ENCODE measurements at regions not wholly inside any gene's neighbourhood (a gene's known extent, or its start where the extent isn't known, plus 50 kb on each side); places are given as distances from the start of the nearest gene placed in this dataset.
"Not testable (repeated sequence)": the region's sequence is repeated elsewhere in the genome, so short reads cannot be mapped to it uniquely, and the experiment has no call there.

DNA sequence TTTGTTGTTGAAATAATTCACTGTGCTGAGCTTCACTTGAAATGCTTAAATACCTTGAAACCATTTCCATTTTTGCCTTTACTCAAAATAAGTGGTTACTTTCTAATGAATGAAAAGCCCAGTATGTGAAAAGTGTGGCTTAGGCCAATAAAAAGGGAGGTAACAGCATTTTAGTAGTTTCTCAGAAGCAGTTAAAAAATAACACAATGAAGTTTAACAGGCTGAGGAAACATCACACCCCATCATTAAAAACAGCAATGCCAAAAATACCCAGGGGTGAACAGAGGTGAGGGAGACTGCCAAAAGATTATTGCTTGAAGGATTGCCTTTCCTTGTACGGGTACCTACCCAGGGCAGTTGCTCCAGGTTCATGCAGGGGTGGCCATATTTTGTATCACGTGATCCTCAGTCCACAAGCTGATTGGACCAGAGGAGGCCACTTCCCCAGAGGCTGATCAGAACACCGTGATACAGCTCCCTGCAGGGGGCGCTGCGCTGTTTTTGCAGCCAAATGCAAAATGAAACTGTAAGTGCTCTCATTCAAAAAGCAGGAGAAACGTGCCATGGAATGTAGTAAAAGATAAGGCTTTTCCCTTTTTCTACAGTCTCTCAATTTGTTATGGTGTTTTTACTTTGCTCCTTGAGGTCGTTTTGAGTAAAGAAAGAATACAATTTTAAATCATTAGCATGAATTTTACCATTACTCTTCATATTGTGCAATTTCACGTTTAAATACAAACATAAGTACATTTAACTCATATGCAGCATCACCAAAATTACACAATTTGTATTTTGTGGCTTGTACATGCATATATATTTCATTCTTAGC is 70.2 kb upstream of the SH3BP4 start:
- WGBS, 2 donors, result 35 to 47% methylated on average over 8 of the region's 8 CpGs
- Histone ChIP-seq H3K27ac (no peak overlapping the region), H3K9me3 (no peaks in the 10 kb centered on the region), H3K27me3 (no peaks in the 10 kb centered on the region), H3K36me3 (no peaks in the 10 kb centered on the region), H3K4me1 (peaks cover 0 to 16% (median 0%) of the 10 kb centered on the region in 4 donors), H3K4me3 (no peak overlapping the region)
- peak; percentile 63 to 64 for DNase-seq (ENCODE audit: low spot score in 2 of 2)
- TF ChIP-seq, protein P1, sequence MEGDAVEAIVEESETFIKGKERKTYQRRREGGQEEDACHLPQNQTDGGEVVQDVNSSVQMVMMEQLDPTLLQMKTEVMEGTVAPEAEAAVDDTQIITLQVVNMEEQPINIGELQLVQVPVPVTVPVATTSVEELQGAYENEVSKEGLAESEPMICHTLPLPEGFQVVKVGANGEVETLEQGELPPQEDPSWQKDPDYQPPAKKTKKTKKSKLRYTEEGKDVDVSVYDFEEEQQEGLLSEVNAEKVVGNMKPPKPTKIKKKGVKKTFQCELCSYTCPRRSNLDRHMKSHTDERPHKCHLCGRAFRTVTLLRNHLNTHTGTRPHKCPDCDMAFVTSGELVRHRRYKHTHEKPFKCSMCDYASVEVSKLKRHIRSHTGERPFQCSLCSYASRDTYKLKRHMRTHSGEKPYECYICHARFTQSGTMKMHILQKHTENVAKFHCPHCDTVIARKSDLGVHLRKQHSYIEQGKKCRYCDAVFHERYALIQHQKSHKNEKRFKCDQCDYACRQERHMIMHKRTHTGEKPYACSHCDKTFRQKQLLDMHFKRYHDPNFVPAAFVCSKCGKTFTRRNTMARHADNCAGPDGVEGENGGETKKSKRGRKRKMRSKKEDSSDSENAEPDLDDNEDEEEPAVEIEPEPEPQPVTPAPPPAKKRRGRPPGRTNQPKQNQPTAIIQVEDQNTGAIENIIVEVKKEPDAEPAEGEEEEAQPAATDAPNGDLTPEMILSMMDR (IDR thresholded peaks at IDR 0.05), result peak; percentile 35 to 61 (median 51)
- TF ChIP-seq POLR2A (IDR thresholded peaks at IDR 0.05) (no peak), EP300 (IDR thresholded peaks at IDR 0.05) (no peak)

DNA sequence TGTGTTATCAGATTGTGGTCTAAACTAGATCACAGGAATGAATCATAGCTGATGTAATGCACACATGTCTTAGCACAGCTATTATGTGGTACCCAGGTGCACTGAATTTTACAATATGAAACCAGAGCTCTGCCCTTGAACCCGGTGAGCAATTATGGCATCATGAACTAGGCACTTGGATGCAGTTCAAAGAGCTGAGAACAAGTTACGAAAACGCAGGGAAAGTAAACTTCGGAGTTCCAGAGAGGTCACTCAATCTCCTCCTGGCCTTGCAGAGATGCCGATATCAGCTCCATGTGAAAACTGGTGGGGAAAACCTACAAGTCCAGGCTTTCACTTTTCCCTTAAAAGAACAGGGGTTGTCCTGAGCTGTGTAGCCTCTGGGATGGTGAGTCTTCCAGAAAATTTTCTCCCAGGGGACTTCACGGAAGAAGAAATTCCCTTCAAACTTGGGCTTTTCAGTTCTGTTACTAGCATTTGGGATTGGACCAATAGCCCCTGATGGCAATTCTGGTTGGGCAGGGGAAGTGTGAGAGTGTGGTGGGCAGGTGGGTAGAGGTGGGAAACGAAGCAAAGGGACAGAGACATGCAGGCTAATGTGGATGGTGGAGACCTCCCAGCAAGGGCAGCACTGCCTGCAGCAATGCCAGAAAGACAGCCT is 71.1 kb upstream of the SH3BP4 start:
- Histone ChIP-seq H3K4me3 (no peak overlapping the region), H3K27ac (no peak overlapping the region), H3K27me3 (no peaks in the 10 kb centered on the region), H3K9me3 (no peaks in the 10 kb centered on the region), H3K4me1 (peaks cover 0 to 16% (median 0%) of the 10 kb centered on the region in 4 donors), H3K36me3 (no peaks in the 10 kb centered on the region)
- DNase-seq (ENCODE audit: low spot score in 2 of 2), result peak in 1 of 2 donors; percentile 8
- TF ChIP-seq, protein P1 (IDR thresholded peaks at IDR 0.05), result no peak
- peak in 1 of 2 donors; percentile 56 for TF ChIP-seq EP300 (IDR thresholded peaks at IDR 0.05)
- 46 to 66% methylated on average over 7 of the region's 7 CpGs for WGBS, 2 donors

DNA sequence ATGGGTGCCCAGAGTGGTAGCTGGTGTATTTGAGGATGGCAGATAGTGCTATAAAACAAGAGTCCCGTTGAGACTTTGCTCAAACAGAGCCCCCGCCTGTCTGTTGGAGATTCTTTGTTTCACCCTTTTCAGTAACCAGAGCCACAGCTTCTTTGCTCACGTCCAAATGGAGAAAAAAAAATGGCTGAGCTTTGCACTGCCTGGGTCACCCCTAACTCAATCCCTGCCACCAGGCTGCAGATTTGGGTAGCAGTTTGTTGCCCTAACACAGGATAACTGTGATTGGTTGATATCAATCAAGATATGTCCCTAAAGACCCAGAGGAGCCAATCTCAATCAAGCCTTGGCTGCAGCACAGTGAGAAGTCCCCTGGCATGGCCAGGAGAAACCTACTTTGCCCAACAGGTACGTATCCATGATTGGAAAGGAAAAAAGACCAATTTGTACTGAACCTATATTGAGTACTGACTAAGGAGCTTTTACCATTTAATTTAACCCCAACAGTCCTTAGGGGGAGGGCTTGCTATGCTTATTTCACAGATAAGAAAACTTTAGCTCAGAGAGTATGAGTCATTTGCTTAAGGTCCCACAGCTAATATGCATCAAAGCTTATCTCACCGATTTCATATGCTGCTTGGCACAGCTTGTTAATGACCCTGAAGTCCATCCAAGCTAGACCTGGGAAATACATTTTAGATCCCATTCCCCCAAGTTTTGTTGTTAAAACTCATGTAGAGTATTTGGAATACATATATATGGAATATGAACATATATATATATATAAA is 72.0 kb upstream of the SH3BP4 start:
- Histone ChIP-seq H3K27me3 (no peaks in the 10 kb centered on the region), H3K27ac (no peak overlapping the region), H3K9me3 (no peaks in the 10 kb centered on the region), H3K4me3 (no peak overlapping the region), H3K4me1 (peaks cover 0 to 16% (median 0%) of the 10 kb centered on the region in 4 donors), H3K36me3 (no peaks in the 10 kb centered on the region)
- 68% methylated on average over 5 of the region's 5 CpGs for WGBS, 2 donors
- no peak for TF ChIP-seq POLR2A (IDR thresholded peaks at IDR 0.05)
- TF ChIP-seq EP300 (IDR thresholded peaks at IDR 0.05), result no peak
- DNase-seq (ENCODE audit: low spot score in 2 of 2), result no peak

DNA sequence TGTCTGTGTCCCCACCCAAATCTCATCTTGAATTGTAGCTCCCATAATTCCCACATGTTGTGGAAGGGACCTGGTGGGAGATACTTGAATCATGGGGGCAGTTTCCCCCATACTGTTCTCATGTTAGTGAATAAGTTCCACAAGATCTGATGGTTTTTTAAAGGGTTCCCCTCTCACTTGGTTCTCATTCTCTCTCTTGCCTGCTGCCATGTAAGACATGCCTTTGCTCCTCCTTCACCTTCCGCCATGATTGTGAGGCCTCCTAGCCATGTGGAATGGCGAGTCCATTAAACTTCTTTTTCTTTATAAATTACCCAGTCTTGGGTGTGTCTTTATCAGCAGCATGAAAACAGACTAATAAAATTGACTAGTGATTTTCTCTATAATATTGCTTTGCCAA is 75.2 kb upstream of the SH3BP4 start:
- 97 to 98% methylated on average over 2 of the region's 2 CpGs for whole genome bisulfite sequencing, 2 donors
- not testable (repeated sequence) for H3K27me3 ChIP-seq; H3K36me3 ChIP-seq; DNase-seq (ENCODE audit: low spot score in 2 of 2); H3K27ac ChIP-seq; H3K9me3 ChIP-seq; H3K4me3 ChIP-seq
- peaks cover 0 to 12% (median 0%) of the 10 kb centered on the region in 4 donors for H3K4me1 ChIP-seq

DNA sequence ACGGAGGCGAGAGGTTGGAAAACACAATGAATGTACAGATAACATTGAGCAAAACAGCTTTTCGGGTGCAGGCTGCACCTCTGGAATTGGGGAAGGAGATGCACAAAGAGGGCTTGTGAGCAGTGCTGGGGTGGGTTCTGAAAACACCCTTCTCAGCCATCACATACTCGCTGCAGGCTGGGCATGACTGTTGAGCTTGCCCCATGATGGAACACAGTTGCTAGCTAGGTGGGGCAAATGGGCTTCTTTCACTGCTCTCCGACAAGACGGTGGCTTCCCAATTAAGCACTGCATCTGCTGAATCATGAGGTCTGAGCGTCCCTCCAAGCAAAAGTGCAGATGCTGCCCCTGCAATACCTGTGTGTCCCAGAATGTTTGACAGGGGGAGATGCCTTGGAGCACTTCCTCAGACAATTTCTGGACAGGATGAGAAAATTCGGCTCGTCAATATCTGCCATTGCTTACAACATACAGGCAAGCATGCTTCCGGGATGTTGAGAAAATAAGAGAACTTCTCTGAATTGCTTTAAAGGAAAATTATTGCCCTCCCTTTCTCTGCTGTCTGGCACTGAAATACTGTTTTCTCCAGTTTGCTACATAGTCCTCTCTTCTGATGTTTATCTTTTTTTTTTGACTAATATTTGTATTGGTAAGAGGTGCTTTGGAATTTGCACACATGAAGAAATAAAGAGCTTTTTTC is 77.3 kb upstream of the SH3BP4 start:
- Histone ChIP-seq H3K27ac (no peak overlapping the region), H3K27me3 (no peaks in the 10 kb centered on the region), H3K4me1 (no peaks in the 10 kb centered on the region), H3K36me3 (no peaks in the 10 kb centered on the region), H3K9me3 (no peaks in the 10 kb centered on the region), H3K4me3 (no peak overlapping the region)
- TF ChIP-seq POLR2A (IDR thresholded peaks at IDR 0.05), result no peak
- no peak for TF ChIP-seq EP300 (IDR thresholded peaks at IDR 0.05)
- TF ChIP-seq, protein P1 (IDR thresholded peaks at IDR 0.05), result no peak
- DNase-seq (ENCODE audit: low spot score in 2 of 2), result no peak
- 73 to 79% methylated on average over 10 of the region's 10 CpGs for WGBS, 2 donors

Data from tibial nerve (tissue), 4 donors.